DMS153 treated with DMSO at 0.1 percent for 48 hours (cell line): ENCODE measurements at regions not wholly inside any gene's neighbourhood (a gene's known extent, or its start where the extent isn't known, plus 50 kb on each side); places are given as distances from the start of the nearest gene placed in this dataset.

Source experiments
- DNase-seq: peaks from one replicate; lab custom pipeline; 2025; ENCODE audit not compliant: unreplicated experiment; lab: John Stamatoyannopoulos, UW

DNA sequence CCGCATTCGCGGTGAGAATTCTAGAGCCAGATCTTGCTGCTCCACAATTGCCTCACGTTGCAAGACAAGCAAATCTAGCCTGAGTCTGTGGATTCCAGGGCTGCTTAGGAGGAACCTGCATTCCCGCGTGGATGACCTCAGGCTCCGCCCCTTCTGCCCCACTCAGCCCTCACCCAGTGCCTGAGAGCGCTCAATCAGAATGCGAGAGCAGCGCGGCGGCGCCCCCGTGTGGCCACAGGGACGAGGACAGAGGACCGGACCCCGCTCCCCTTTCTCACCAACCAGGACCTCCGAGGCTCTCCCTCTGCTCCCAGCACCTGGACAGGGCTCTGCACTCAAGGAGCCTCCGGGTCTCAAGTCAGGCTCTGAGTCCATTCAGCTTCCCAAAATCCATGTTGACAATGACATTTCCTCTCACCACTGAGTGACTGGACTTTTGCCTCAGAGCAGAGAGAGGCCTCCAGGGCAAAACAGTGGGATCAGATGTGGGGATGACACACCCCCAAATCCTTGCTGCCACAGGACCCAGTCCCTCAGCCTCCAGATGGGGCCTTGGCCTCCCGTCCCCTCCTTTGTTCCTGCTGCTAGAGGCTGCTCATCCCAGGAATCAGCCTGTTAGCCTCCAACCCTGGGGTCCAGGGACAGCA is 52.0 kb downstream of the RPP21 start:
- DNase-seq, result peak; percentile 65

- no peak for DNase-seq
These were observed 52.7 kb downstream of the RPP21 start for GRCh38 chr6:30397697-30398096.

- DNase-seq, result no peak
These were observed 54.6 kb downstream of the RPP21 start for GRCh38 chr6:30399390-30400058.

DNA sequence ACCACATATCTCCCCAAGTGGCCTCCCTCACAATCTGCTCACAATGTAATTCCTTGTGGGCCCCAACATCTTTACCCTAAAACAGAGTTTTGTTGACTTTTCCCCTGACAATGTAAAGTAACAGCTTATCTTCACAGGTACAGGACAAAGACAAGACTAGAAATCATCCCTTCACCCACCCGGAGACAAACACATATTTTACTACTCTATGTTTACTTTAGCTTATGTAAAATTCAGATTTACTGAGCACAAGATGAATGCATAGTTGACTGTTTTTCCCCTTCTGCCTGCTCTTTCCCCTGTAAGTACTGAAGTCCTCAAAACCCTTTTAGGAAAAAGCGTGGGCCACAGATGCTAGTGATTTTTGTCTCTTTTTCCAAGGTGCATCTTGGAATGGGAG is 61.0 kb downstream of the RPP21 start:
- DNase-seq, result no peak

DNA sequence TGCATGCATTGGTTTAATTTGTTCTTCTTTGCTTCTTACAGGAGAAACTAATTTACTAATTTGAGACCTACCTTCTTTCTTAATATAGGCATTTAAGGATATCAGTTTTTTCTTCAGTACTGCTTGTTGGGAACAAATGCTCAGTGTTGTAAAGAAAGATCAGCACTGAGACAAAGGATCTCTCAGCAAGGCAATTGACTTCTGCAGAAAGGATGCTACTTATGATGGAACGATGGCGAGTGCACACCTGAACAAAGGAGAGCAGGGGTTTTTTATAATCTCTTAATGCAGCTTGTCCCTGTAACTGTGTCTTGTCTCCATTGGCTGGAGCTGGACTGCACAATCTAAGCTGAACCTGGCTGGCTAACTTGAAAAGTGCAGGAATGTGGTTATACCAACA is 64.2 kb downstream of the RPP21 start:
- DNase-seq, result no peak

DNA sequence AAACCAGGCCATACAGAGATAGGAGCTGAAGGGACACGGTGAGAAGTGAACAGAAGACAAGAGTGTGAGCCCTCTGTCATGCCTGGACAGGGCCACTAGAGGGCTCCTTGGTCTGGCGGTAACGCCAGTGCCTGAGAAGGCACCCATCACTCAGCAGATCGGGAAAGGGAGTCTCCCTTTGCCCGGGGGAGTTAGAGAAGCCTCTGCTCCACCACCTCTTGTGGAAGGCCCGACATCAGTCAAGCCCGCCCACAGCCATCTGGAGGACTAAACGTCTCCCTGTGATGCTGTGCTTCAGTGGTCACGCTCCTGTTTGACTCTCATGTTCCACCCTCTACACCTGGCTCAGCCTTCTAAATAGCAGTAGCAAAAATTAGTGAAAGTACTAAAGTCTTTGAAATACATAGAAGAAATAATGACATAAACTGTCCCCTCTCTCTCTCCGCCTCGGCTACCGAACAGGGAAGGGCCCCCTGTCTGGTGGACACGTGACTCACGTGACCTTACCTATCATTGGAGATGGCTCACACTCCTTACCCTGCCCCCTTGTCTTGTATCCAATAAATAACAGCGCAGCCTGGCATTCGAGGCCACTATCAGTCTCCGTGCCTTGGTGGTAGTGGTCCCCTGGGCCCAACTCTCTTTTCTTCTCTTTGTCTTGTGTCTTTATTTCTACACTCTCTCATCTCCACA is 66.7 kb downstream of the RPP21 start:
- DNase-seq, result peak; percentile 6

DNA sequence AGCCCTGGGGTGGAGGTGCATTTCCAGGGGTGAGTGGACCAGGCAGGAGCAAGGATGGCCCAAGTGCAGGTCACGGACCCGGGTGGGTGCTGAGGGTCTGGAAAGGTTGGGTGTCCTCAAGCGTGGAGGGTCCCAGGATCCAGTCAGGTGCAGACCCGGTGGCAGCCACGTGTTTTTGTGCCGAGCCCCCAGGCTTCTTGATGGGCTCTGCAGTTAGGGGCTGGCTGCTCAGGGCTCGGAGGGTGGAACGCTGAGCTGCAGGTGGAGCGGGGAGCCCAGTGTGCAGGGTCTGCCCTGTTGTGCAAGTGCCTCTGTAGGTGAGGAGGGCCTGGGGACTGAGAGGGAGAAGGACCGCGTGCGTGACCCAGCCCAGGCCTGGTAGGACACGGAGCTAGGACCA is 70.9 kb upstream of the HLA-E start:
- DNase-seq, result no peak

DNA sequence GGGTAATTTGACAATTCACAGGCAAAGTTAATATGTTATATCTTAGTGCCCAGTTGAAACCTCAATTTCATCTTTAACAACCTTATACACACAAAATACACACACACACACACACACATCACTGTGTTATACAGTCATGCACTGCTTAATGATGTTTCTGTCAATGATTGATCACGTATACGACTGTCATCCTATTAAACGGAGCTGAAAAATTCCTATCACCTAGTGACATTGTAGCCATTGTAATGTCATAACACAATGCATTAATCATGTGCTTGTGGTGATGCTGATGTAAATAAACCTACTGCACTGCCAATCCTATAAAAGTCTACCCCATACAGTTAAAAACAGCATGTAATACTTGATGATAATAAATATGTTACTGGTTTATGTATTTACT is 64.8 kb upstream of the HLA-E start:
- no peak for DNase-seq
